Motor neuron (in vitro differentiated cells): ENCODE measurements at regions not wholly inside any gene's neighbourhood (a gene's known extent, or its start where the extent isn't known, plus 50 kb on each side); places are given as distances from the start of the nearest gene placed in this dataset.
"Not testable (repeated sequence)": the region's sequence is repeated elsewhere in the genome, so short reads cannot be mapped to it uniquely, and the experiment has no call there.

Experiments used
- ATAC-seq, 8 experiments: fragments of 200-7000 bp; cut with Tn5 transposase; replicated peaks in 6 of 8; 2 replicates each; pipeline ENCODE4 v1.8.0; 2021; ENCODE audit warnings: mild to moderate bottlenecking in 8 of 8, moderate library complexity in 8 of 8
- H3K27ac ChIP-seq, 2 donors: fragments of 250-450 bp; sonication (Bioruptor Pico); 2 replicates each; pipeline ENCODE4 v1.9.0; 2021; ENCODE audit warnings: antibody characterized with exemption in 2 of 2, mild to moderate bottlenecking in 2 of 2, moderate library complexity in 1 of 2
- H3K4me1 ChIP-seq, 2 donors: fragments of 250-450 bp; sonication (Bioruptor Pico); replicated peaks in 1 of 2; 2 replicates each; pipeline ENCODE4 v1.6.1; 2021; ENCODE audit warnings: antibody characterized with exemption in 2 of 2, mild to moderate bottlenecking in 2 of 2, moderate library complexity in 1 of 2
- H3K4me3 ChIP-seq, 5 donors: fragments of 250-450 bp; sonication (Bioruptor Pico); 2 replicates each; pipeline ENCODE4 v1.9.0; 2021; ENCODE audit warnings: antibody characterized with exemption in 5 of 5, mild to moderate bottlenecking in 5 of 5, moderate library complexity in 4 of 5
- WGBS, 10 experiments: fragments of 450-650 bp; shearing (Covaris generic); methylation state at CpG; one replicate each; pipeline ENCODE4 v1.0.0; 2022; 5-methylcytosine and 5-hydroxymethylcytosine counted together
- in situ Hi-C, 9 experiments: fragments of 400-800 bp; cut with MboI; loops; one replicate each; pipeline ENCODE4 v1.15.0; 2021; ENCODE audit warnings: low sequenced_read_pairs in 9 of 9, low pct_unique_long_range_greater_than_20kb in 2 of 9; ENCODE audit not compliant: unreplicated experiment in 9 of 9

- WGBS, 10 experiments: 7 to 100% (median 60%) methylated on average over 1 to 4 of the region's 4 CpGs; no CpG with 5 or more reads in 3 of the 10 experiments
- H3K4me1 ChIP-seq, H3K27ac ChIP-seq, in situ Hi-C loops, ATAC-seq, H3K4me3 ChIP-seq: not testable (repeated sequence)
Measured at GRCh38 chr6:11468271-11468670, 69.3 kb upstream of the TMEM170B start.

DNA sequence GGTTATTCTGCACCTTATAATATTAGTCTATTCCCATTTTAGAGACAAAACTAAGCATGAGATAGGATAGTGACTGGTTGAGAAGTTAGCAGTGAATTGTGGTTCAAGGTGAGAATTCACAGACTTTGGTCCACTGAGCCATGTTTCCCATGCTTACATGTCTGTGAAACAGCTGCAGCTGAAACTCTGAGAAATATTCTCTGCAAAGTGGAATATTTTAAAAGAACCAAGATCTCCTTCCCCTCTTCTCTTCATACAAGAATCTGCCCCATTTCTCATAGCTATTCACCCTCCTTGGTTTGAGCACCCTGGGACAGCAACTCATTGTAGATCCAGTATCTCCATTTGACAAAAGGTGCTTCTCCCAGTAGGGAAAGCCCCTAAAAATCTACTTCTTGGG lies 70.2 kb upstream of the TMEM170B start:
- Histone ChIP-seq H3K27ac (no peak overlapping the region), H3K4me1 (no peaks in the 10 kb centered on the region), H3K4me3 (no peak overlapping the region)
- no peak for ATAC-seq
- in situ Hi-C loops: no loop called here

- WGBS, 10 experiments: 53 to 100% (median 87%) methylated on average over 3 to 4 of the region's 4 CpGs; no CpG with 5 or more reads in 1 of the 10 experiments
- H3K4me1 ChIP-seq: no peaks in the 10 kb centered on the region
- no peak overlapping the region for H3K4me3 ChIP-seq
- no peak for ATAC-seq
- no peak overlapping the region for H3K27ac ChIP-seq
- in situ Hi-C loops: no loop called here
Measured at GRCh38 chr6:11463398-11463780, 74.2 kb upstream of the TMEM170B start.

DNA sequence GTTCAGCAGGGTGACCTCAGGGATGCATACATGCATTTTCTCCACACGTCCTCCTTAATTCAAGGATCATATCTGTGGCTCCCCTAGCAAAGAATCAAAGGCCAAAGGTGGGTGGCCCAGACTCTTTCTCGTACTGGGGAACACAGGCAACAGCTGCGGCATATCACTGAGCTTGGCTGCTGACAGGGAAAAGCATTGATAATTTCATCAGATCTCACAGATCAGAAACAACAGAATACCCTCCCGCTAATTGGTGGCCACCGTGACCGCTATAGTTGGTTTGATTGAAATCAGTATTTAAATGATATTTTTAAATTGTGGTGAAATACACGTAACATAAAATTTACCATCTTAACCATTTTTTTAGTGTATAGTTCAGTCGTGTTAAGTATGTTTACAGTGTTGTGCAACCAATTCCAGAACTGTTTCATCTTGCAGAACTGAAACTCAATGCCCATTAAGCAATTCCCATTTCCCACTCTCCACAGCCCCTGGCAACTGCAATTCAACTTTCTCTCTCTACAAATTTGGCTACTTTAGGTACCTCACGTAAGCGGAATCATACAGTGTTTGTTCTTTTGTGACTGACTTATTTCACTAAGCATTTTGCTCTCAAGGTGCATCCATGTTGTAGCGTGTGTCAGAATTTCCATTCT lies 74.7 kb upstream of the TMEM170B start:
- H3K27ac ChIP-seq: no peak overlapping the region
- H3K4me3 ChIP-seq: no peak overlapping the region
- in situ Hi-C loops: no loop called here
- H3K4me1 ChIP-seq: no peaks in the 10 kb centered on the region
- 64 to 100% (median 76%) methylated on average over 2 to 11 of the region's 11 CpGs for WGBS, 10 experiments
- ATAC-seq: no peak

DNA sequence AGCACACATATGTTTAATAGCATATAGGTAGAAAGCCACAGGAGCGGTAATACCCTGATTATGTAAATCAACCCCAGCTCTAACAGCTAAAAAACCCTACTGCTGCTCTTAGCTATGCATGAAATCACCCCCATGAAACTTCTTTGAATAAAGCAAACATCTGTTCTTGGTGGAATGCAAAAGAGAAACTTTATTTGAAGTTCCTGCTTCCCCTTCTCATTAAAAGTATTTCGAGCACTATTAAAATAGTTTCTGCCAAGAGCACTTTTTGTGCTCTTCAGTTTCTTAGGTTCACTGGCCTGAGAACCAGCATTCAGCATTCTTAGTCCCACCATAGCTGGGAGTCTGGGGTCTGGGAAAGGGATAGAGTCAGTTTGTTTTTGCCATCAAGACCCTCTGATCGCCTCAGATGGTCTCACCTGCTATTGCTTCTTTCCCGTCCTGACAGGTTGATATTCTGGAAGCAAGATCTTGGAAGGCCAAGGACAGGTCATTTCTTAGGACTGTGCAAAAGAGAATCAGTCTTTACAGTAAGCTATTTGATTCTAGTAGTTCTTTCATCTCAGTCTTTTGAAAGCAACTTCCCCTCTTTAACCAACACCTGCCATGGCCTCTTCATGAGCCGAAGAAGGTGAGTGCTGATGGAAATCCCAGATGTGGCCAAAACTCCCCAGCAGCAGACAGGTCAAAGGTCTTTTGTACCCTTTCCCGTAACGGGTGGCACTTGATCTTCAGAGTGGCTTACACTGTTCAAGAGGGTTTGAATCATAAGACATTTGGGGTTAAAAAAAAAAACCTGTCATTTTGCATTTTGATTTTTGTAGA lies 76.5 kb upstream of the TMEM170B start:
- whole genome bisulfite sequencing, 10 experiments: 44 to 96% (median 78%) methylated on average over 3 to 7 of the region's 7 CpGs
- ATAC-seq: peak in 2 of 8 experiments; percentile 34 to 52
- in situ Hi-C loops: no loop called here

GRCh38 chr6:11460001-11460668 lies 77.4 kb upstream of the TMEM170B start:
- WGBS, 10 experiments: 85 to 100% (median 96%) methylated on average over 1 to 4 of the region's 4 CpGs; no CpG with 5 or more reads in 4 of the 10 experiments
- ATAC-seq: peak in 1 of 8 experiments; percentile 42
- Histone ChIP-seq H3K4me3 (no peak overlapping the region), H3K27ac (no peak overlapping the region), H3K4me1 (no peaks in the 10 kb centered on the region)
- in situ Hi-C loops: no loop called here

More for the DNA sequence above, 76.5 kb upstream of the TMEM170B start:
- H3K4me1 ChIP-seq: no peaks in the 10 kb centered on the region
- no peak overlapping the region for H3K27ac ChIP-seq
- H3K4me3 ChIP-seq: no peak overlapping the region

DNA sequence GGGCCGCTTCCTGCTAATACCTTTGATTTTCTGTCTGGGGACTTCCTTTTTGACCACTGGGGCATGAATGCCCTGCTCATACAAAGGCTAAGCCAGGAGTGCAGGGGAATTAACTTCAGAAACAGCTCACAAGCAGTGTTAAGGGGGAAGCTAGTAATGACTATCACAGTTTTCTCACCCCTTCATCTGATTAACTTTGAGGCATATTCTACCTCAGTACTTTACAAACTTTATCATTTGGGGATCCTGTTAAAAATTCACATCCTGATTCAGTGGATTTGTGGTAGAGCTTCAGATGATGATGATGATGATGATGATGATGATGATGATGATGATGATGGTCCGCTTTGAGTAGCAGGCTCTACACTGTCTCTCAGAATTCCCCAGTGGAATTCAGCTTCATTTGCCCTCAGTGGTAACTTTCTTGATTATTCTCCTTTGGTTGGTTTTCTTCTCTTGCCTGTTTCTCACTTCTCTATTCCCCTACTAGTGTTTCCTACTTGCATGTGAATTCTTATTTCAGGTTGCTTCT lies 78.4 kb upstream of the TMEM170B start:
- in situ Hi-C loops: no loop called here
- no peak overlapping the region for H3K27ac ChIP-seq
- no peaks in the 10 kb centered on the region for H3K4me1 ChIP-seq
- WGBS, 10 experiments: 50 to 100% (median 85%) methylated on average over 1 to 2 of the region's 2 CpGs; no CpG with 5 or more reads in 2 of the 10 experiments
- no peak for ATAC-seq
- H3K4me3 ChIP-seq: no peak overlapping the region

- in situ Hi-C loops: no loop called here
- no peak overlapping the region for H3K27ac ChIP-seq
- ATAC-seq: no peak
- no peaks in the 10 kb centered on the region for H3K4me1 ChIP-seq
- no peak overlapping the region for H3K4me3 ChIP-seq
- 38 to 92% (median 70%) methylated on average over 1 to 2 of the region's 2 CpGs for WGBS, 10 experiments
Measured at GRCh38 chr6:11458509-11458908, 79.0 kb upstream of the TMEM170B start.

GRCh38 chr6:11457422-11457821 lies 80.1 kb upstream of the TMEM170B start:
- WGBS, 10 experiments: 83 to 100% (median 94%) methylated on average over 1 to 3 of the region's 6 CpGs; no CpG with 5 or more reads in 5 of the 10 experiments
- H3K4me1 ChIP-seq, ATAC-seq, H3K27ac ChIP-seq, H3K4me3 ChIP-seq, in situ Hi-C loops: not testable (repeated sequence)

DNA sequence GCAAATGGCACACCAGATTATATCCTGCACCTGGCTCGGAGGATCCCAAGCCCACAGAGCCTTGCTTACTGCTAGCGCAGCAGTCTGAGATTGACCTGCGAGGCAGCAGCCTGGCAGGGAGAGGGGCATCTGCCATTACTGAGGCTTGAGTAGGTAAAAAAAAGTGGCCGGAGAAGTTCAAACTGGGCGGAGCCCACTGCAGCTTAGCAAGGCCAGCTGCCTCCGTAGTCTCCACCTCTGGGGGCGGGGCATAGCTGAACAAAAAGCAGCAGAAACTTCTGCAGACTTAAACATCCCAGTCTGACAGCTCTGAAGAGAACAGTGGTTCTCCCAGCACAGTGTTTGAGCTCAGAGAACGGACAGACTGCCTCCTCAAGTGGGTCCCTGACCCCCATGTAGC lies 85.4 kb upstream of the TMEM170B start:
- H3K4me3 ChIP-seq, H3K27ac ChIP-seq, in situ Hi-C loops: not testable (repeated sequence)
- WGBS, 10 experiments: 67 to 100% (median 83%) methylated on average over 1 to 7 of the region's 8 CpGs; no CpG with 5 or more reads in 4 of the 10 experiments
- peak in 3 of 8 experiments; percentile 31 to 64 (median 51) for ATAC-seq
- H3K4me1 ChIP-seq: peaks cover 18 to 21% of the 10 kb centered on the region in 2 donors

- Histone ChIP-seq H3K27ac (no peak overlapping the region), H3K4me3 (no peak overlapping the region), H3K4me1 (peaks cover 18 to 21% of the 10 kb centered on the region in 2 donors)
- peak in 5 of 8 experiments; percentile 73 to 93 (median 90) for ATAC-seq
- in situ Hi-C loops: no loop called here
- 10 to 88% (median 22%) methylated on average over 1 to 2 of the region's 2 CpGs; no CpG with 5 or more reads in 5 of the 10 experiments for WGBS, 10 experiments
Measured at GRCh38 chr6:11450037-11450436, 87.5 kb upstream of the TMEM170B start.

- in situ Hi-C loops: no loop called here
- Histone ChIP-seq H3K27ac (no peak overlapping the region), H3K4me3 (no peak overlapping the region), H3K4me1 (peaks cover 18 to 21% of the 10 kb centered on the region in 2 donors)
- 15 to 80% (median 50%) methylated on average over 1 to 2 of the region's 2 CpGs; no CpG with 5 or more reads in 4 of the 10 experiments for WGBS, 10 experiments
- peak in 4 of 8 experiments; percentile 47 to 64 (median 58) for ATAC-seq
Measured at GRCh38 chr6:11449408-11449807, 88.1 kb upstream of the TMEM170B start.

GRCh38 chr6:11448038-11448437 lies 89.5 kb upstream of the TMEM170B start:
- Histone ChIP-seq H3K4me1 (peaks cover 18 to 21% of the 10 kb centered on the region in 2 donors), H3K4me3 (no peak overlapping the region), H3K27ac (no peak overlapping the region)
- in situ Hi-C loops: no loop called here
- ATAC-seq: no peak
